ENCODE measurements at regions not wholly inside any gene's neighbourhood (a gene's known extent, or its start where the extent isn't known, plus 50 kb on each side); places are given as distances from the start of the nearest gene placed in this dataset.

GRCh38 chr2:219810895-219811294 is 183.5 kb downstream of the SLC4A3 start:
- no peak overlapping the region for H3K4me3 ChIP-seq (replicated peaks; ENCODE audit: low read depth, low read length)
- DNase-seq (ENCODE audit: low read depth) = no peak
- no peak for TF ChIP-seq CTCF (IDR thresholded peaks at IDR 0.05; ENCODE audit: low read length, missing control alignments)

GRCh38 chr2:219812672-219813071 is 185.2 kb downstream of the SLC4A3 start:
- no peak for DNase-seq (ENCODE audit: low read depth)
- no peak for TF ChIP-seq CTCF (IDR thresholded peaks at IDR 0.05; ENCODE audit: low read length, missing control alignments)
- H3K4me3 ChIP-seq (replicated peaks; ENCODE audit: low read depth, low read length) = no peak overlapping the region

GRCh38 chr2:219820767-219821166 is 193.3 kb downstream of the SLC4A3 start:
- no peak for TF ChIP-seq CTCF (IDR thresholded peaks at IDR 0.05; ENCODE audit: low read length, missing control alignments)
- no peak overlapping the region for H3K4me3 ChIP-seq (replicated peaks; ENCODE audit: low read depth, low read length)
- DNase-seq (ENCODE audit: low read depth) = no peak

GRCh38 chr2:219823574-219823973 is 196.1 kb downstream of the SLC4A3 start:
- no peak overlapping the region for H3K4me3 ChIP-seq (replicated peaks; ENCODE audit: low read depth, low read length)
- TF ChIP-seq CTCF (IDR thresholded peaks at IDR 0.05; ENCODE audit: low read length, missing control alignments) = no peak
- no peak for DNase-seq (ENCODE audit: low read depth)

- no peak for TF ChIP-seq CTCF (IDR thresholded peaks at IDR 0.05; ENCODE audit: low read length, missing control alignments)
- no peak overlapping the region for H3K4me3 ChIP-seq (replicated peaks; ENCODE audit: low read depth, low read length)
- DNase-seq (ENCODE audit: low read depth) = no peak
These were observed 197.6 kb downstream of the SLC4A3 start for GRCh38 chr2:219824996-219825395.

- no peak overlapping the region for H3K4me3 ChIP-seq (replicated peaks; ENCODE audit: low read depth, low read length)
- no peak for DNase-seq (ENCODE audit: low read depth)
- TF ChIP-seq CTCF (IDR thresholded peaks at IDR 0.05; ENCODE audit: low read length, missing control alignments) = no peak
These were observed 200.7 kb downstream of the SLC4A3 start for GRCh38 chr2:219828127-219828526.

- no peak overlapping the region for H3K4me3 ChIP-seq (replicated peaks; ENCODE audit: low read depth, low read length)
- TF ChIP-seq CTCF (IDR thresholded peaks at IDR 0.05; ENCODE audit: low read length, missing control alignments) = no peak
- no peak for DNase-seq (ENCODE audit: low read depth)
These were observed 202.4 kb downstream of the SLC4A3 start for GRCh38 chr2:219829667-219830352.
